ENCODE measurements at regions not wholly inside any gene's neighbourhood (a gene's known extent, or its start where the extent isn't known, plus 50 kb on each side); places are given as distances from the start of the nearest gene placed in this dataset.

- TF ChIP-seq CTCF (IDR thresholded peaks at IDR 0.05; ENCODE audit: unreplicated experiment) = no peak
- H3K9me3 Mint-ChIP-seq (ENCODE audit: low read depth, unreplicated experiment) = no peaks in the 10 kb centered on the region
- DNase-seq = no peak
- CTCF ChIA-PET = no interaction called here
- BruUV-seq (replicated peaks) = no TSS peak
- intact Hi-C loops (cut with micrococcal nuclease; ENCODE audit: unreplicated experiment) = no loop called here
- no peak overlapping the region for H3K4me3 Mint-ChIP-seq (ENCODE audit: low read depth, unreplicated experiment)
- no peaks in the 10 kb centered on the region for H3K36me3 Mint-ChIP-seq (ENCODE audit: insufficient read depth, unreplicated experiment)
- no peaks in the 10 kb centered on the region for H3K27me3 Mint-ChIP-seq (ENCODE audit: unreplicated experiment)
- no peak overlapping the region for H3K27ac Mint-ChIP-seq (ENCODE audit: unreplicated experiment)
- peaks cover 11% of the 10 kb centered on the region for H3K4me1 Mint-ChIP-seq (ENCODE audit: low read depth, unreplicated experiment)
Observed at GRCh38 chr1:81666586-81666985, 134.1 kb upstream of the ADGRL2 start.

- H3K4me1 Mint-ChIP-seq (ENCODE audit: low read depth, unreplicated experiment) = no peaks in the 10 kb centered on the region
- H3K27ac Mint-ChIP-seq (ENCODE audit: unreplicated experiment) = no peak overlapping the region
- TF ChIP-seq CTCF (IDR thresholded peaks at IDR 0.05; ENCODE audit: unreplicated experiment) = no peak
- DNase-seq = no peak
- no peaks in the 10 kb centered on the region for H3K36me3 Mint-ChIP-seq (ENCODE audit: insufficient read depth, unreplicated experiment)
- CTCF ChIA-PET = no interaction called here
- no peaks in the 10 kb centered on the region for H3K9me3 Mint-ChIP-seq (ENCODE audit: low read depth, unreplicated experiment)
- no TSS peak for BruUV-seq (replicated peaks)
- no peak overlapping the region for H3K4me3 Mint-ChIP-seq (ENCODE audit: low read depth, unreplicated experiment)
- intact Hi-C loops (cut with micrococcal nuclease; ENCODE audit: unreplicated experiment) = loop anchor here (5.0 kb wide), 1 partner anchor 803 kb away; no protein-coding TSS in a partner anchor
- no peaks in the 10 kb centered on the region for H3K27me3 Mint-ChIP-seq (ENCODE audit: unreplicated experiment)
Observed at GRCh38 chr1:81664341-81664740, 136.4 kb upstream of the ADGRL2 start.

GRCh38 chr1:81662913-81663526, 137.7 kb upstream of the ADGRL2 start:
- H3K4me1 Mint-ChIP-seq (ENCODE audit: low read depth, unreplicated experiment) = no peaks in the 10 kb centered on the region
- H3K27ac Mint-ChIP-seq (ENCODE audit: unreplicated experiment) = no peak overlapping the region
- no peaks in the 10 kb centered on the region for H3K36me3 Mint-ChIP-seq (ENCODE audit: insufficient read depth, unreplicated experiment)
- CTCF ChIA-PET = interaction anchor here (0.6 kb wide), 1 partner anchor 1244 kb away, joined by 3 read pairs; no protein-coding TSS in a partner anchor
- intact Hi-C loops (cut with micrococcal nuclease; ENCODE audit: unreplicated experiment) = loop anchor here (5.0 kb wide), 1 partner anchor 804 kb away; no protein-coding TSS in a partner anchor
- H3K4me3 Mint-ChIP-seq (ENCODE audit: low read depth, unreplicated experiment) = no peak overlapping the region
- H3K9me3 Mint-ChIP-seq (ENCODE audit: low read depth, unreplicated experiment) = no peaks in the 10 kb centered on the region
- no peak for TF ChIP-seq CTCF (IDR thresholded peaks at IDR 0.05; ENCODE audit: unreplicated experiment)
- H3K27me3 Mint-ChIP-seq (ENCODE audit: unreplicated experiment) = no peaks in the 10 kb centered on the region
- no peak for DNase-seq
- no TSS peak for BruUV-seq (replicated peaks)

GRCh38 chr1:81660286-81660685, 140.4 kb upstream of the ADGRL2 start:
- Mint-ChIP-seq H3K4me1 (ENCODE audit: low read depth, unreplicated experiment) (no peaks in the 10 kb centered on the region), H3K27me3 (ENCODE audit: unreplicated experiment) (no peaks in the 10 kb centered on the region), H3K4me3 (ENCODE audit: low read depth, unreplicated experiment) (no peak overlapping the region), H3K36me3 (ENCODE audit: insufficient read depth, unreplicated experiment) (no peaks in the 10 kb centered on the region), H3K9me3 (ENCODE audit: low read depth, unreplicated experiment) (no peaks in the 10 kb centered on the region), H3K27ac (ENCODE audit: unreplicated experiment) (no peak overlapping the region)
- TF ChIP-seq CTCF (IDR thresholded peaks at IDR 0.05; ENCODE audit: unreplicated experiment) = no peak
- intact Hi-C loops (cut with micrococcal nuclease; ENCODE audit: unreplicated experiment) = loop anchor here (5.0 kb wide), 1 partner anchor 807 kb away; no protein-coding TSS in a partner anchor
- BruUV-seq (replicated peaks) = no TSS peak
- no peak for DNase-seq
- CTCF ChIA-PET = no interaction called here
